GM19238 (cell line): ENCODE measurements at regions not wholly inside any gene's neighbourhood (a gene's known extent, or its start where the extent isn't known, plus 50 kb on each side); places are given as distances from the start of the nearest gene placed in this dataset.
"Not testable (repeated sequence)": the region's sequence is repeated elsewhere in the genome, so short reads cannot be mapped to it uniquely, and the experiment has no call there.

Experiments used
- DNase-seq: peaks from one replicate; pipeline ENCODE4 v3.0.0; 2011; ENCODE audit warnings: low spot score; ENCODE audit not compliant: insufficient read length

GRCh38 chr12:75650100-75650499 is 138.7 kb upstream of the KRR1 start:
- no peak for DNase-seq

- no peak for DNase-seq
Observed at GRCh38 chr12:75648856-75649255, 137.4 kb upstream of the KRR1 start.

GRCh38 chr12:75646329-75647210 is 135.2 kb upstream of the KRR1 start:
- DNase-seq, result no peak

GRCh38 chr12:75644472-75645072 is 133.2 kb upstream of the KRR1 start:
- DNase-seq, result no peak

GRCh38 chr12:75643119-75643518 is 131.7 kb upstream of the KRR1 start:
- not testable (repeated sequence) for DNase-seq

GRCh38 chr12:75642226-75642625 is 130.8 kb upstream of the KRR1 start:
- DNase-seq, result no peak

GRCh38 chr12:75641031-75641780 is 129.8 kb upstream of the KRR1 start:
- DNase-seq, result peak; percentile 19

GRCh38 chr12:75638792-75639191 is 127.4 kb upstream of the KRR1 start:
- DNase-seq, result no peak

- DNase-seq, result no peak
Observed at GRCh38 chr12:75636607-75637006, 125.2 kb upstream of the KRR1 start.

GRCh38 chr12:75635606-75636444 is 124.4 kb upstream of the KRR1 start:
- DNase-seq, result no peak

- DNase-seq, result no peak
Observed at GRCh38 chr12:75634244-75635222, 123.1 kb upstream of the KRR1 start.

- DNase-seq, result no peak
Observed at GRCh38 chr12:75633789-75634188, 122.4 kb upstream of the KRR1 start.

- DNase-seq, result no peak
Observed at GRCh38 chr12:75632442-75632841, 121.0 kb upstream of the KRR1 start.

- DNase-seq, result no peak
Observed at GRCh38 chr12:75631831-75632230, 120.4 kb upstream of the KRR1 start.

- no peak for DNase-seq
Observed at GRCh38 chr12:75630091-75630490, 118.7 kb upstream of the KRR1 start.

GRCh38 chr12:75628916-75629315 is 117.5 kb upstream of the KRR1 start:
- no peak for DNase-seq

- DNase-seq, result no peak
Observed at GRCh38 chr12:75628511-75628910, 117.1 kb upstream of the KRR1 start.

GRCh38 chr12:75623631-75624154 is 112.3 kb upstream of the KRR1 start:
- DNase-seq, result no peak

GRCh38 chr12:75622492-75622891 is 111.1 kb upstream of the KRR1 start:
- DNase-seq, result no peak

- not testable (repeated sequence) for DNase-seq
Observed at GRCh38 chr12:75614396-75614795, 103.0 kb upstream of the KRR1 start.
